ENCODE measurements at regions not wholly inside any gene's neighbourhood (a gene's known extent, or its start where the extent isn't known, plus 50 kb on each side); places are given as distances from the start of the nearest gene placed in this dataset.

DNA sequence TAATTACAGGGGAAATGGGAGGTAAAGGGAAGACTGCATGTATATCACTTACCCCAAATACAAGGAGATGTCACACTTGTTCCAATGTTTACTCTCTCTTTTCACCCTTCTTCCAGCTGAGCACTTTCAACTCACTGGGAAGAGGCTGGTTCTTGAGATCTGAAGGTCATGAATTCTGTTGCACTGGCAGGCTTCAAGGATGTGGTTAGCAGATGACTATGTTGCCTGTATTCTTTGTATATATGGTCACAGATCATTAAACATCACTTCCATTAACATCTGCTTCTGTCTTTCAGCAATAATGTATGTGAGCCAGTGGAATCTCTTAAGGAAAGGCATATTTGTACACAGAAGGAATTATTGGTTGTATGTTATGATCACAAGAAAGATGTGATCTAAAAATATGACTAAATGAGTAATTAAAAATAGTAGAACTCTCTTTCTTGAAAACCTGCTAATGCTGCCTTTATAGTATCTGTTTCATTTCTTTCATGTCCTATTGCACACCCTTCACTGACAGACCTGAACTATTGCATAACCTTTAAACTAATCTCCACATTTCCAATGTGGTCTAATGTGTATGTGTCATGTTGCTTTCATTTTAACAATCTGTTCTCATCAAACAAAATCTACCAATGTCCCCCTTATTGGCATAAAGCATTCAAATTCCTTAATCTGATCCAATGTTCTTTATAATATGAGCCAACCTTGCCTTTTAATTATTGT is 131.4 kb upstream of the EPHA7 start:
- no peak for DNase-seq (ENCODE audit: low read depth, low spot score)

DNA sequence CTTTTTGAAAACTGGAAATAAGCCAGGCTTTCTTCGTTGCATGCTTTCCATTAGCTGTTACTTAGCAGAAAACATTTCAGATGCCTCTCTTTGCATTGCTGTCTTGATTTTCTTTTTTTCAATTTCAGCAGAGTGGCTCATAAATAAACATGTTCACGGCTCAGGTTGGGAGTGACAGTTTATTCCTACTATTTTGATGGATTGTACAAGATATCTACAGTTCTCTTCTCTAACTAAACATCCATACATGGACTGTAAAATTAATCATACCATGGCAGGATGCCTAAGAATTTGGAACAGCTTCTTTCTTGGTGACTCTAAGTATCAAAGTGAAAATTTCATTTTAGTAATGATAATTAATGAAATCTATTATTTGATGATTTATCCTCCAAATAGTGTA is 130.5 kb upstream of the EPHA7 start:
- no peaks in the 10 kb centered on the region for H3K4me1 ChIP-seq (ENCODE audit: control insufficient read depth, extremely low read depth, insufficient read depth, low read length)
- no peak overlapping the region for H2AFZ ChIP-seq (ENCODE audit: control insufficient read depth, low read length)
- FAIRE-seq (no peak), DNase-seq (ENCODE audit: low read depth, low spot score) (no peak)
- no peak overlapping the region for H3K9ac ChIP-seq (ENCODE audit: control insufficient read depth, extremely low read depth, insufficient read depth, low read length)
- H3K9me3 ChIP-seq (ENCODE audit: control insufficient read depth, low read depth, low read length): no peaks in the 10 kb centered on the region
- TF ChIP-seq EZH2 (IDR thresholded peaks at IDR 0.05; ENCODE audit: low read length): no peak
- TF ChIP-seq, protein P1, sequence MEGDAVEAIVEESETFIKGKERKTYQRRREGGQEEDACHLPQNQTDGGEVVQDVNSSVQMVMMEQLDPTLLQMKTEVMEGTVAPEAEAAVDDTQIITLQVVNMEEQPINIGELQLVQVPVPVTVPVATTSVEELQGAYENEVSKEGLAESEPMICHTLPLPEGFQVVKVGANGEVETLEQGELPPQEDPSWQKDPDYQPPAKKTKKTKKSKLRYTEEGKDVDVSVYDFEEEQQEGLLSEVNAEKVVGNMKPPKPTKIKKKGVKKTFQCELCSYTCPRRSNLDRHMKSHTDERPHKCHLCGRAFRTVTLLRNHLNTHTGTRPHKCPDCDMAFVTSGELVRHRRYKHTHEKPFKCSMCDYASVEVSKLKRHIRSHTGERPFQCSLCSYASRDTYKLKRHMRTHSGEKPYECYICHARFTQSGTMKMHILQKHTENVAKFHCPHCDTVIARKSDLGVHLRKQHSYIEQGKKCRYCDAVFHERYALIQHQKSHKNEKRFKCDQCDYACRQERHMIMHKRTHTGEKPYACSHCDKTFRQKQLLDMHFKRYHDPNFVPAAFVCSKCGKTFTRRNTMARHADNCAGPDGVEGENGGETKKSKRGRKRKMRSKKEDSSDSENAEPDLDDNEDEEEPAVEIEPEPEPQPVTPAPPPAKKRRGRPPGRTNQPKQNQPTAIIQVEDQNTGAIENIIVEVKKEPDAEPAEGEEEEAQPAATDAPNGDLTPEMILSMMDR (optimal IDR thresholded peaks at IDR 0.05 in 1 of 3, IDR thresholded peaks at IDR 0.05 in 1 of 3, conservative IDR thresholded peaks at IDR 0.05 in 1 of 3; ENCODE audit: extremely low read depth in 1 of 3, insufficient read depth in 2 of 3, low read length in 3 of 3): no peak
- no peaks in the 10 kb centered on the region for H4K20me1 ChIP-seq (ENCODE audit: control insufficient read depth, extremely low read depth, insufficient read depth, low read length)
- no peak overlapping the region for H3K4me2 ChIP-seq (ENCODE audit: control insufficient read depth, extremely low read depth, insufficient read depth, low read depth, low read length)
- H3K27me3 ChIP-seq (ENCODE audit: control insufficient read depth, extremely low read depth, insufficient read depth, low read length): no peaks in the 10 kb centered on the region
- dilution Hi-C loops (cut with MboI; ENCODE audit: extremely low pct_ligation_motif_present, low sequenced_read_pairs): no loop called here
- H3K79me2 ChIP-seq (ENCODE audit: control insufficient read depth, insufficient read depth, low read length): no peaks in the 10 kb centered on the region
- H3K4me3 ChIP-seq (ENCODE audit: control insufficient read depth in 2 of 3, extremely low read depth in 1 of 3, insufficient read depth in 2 of 3, low read depth in 1 of 3, low read length in 3 of 3): no peak overlapping the region
- no peaks in the 10 kb centered on the region for H3K36me3 ChIP-seq (ENCODE audit: control insufficient read depth in 2 of 2, extremely low read depth in 1 of 2, insufficient read depth in 2 of 2, low read length in 2 of 2)
- H3K27ac ChIP-seq (ENCODE audit: control insufficient read depth, insufficient read depth, low read length): no peak overlapping the region
- H3K9me1 ChIP-seq (ENCODE audit: control insufficient read depth, extremely low read depth, insufficient read depth, low read length): no peaks in the 10 kb centered on the region

More for the DNA sequence above, 131.4 kb upstream of the EPHA7 start:
- no peak for FAIRE-seq
- no peak overlapping the region for H3K4me2 ChIP-seq (ENCODE audit: control insufficient read depth, extremely low read depth, insufficient read depth, low read depth, low read length)
- dilution Hi-C loops (cut with MboI; ENCODE audit: extremely low pct_ligation_motif_present, low sequenced_read_pairs): no loop called here
- H3K4me1 ChIP-seq (ENCODE audit: control insufficient read depth, extremely low read depth, insufficient read depth, low read length): no peaks in the 10 kb centered on the region
- H3K36me3 ChIP-seq (ENCODE audit: control insufficient read depth in 2 of 2, extremely low read depth in 1 of 2, insufficient read depth in 2 of 2, low read length in 2 of 2): no peaks in the 10 kb centered on the region
- H3K27ac ChIP-seq (ENCODE audit: control insufficient read depth, insufficient read depth, low read length): no peak overlapping the region
- TF ChIP-seq, protein P1 (optimal IDR thresholded peaks at IDR 0.05 in 1 of 3, IDR thresholded peaks at IDR 0.05 in 1 of 3, conservative IDR thresholded peaks at IDR 0.05 in 1 of 3; ENCODE audit: extremely low read depth in 1 of 3, insufficient read depth in 2 of 3, low read length in 3 of 3): no peak
- no peak for TF ChIP-seq EZH2 (IDR thresholded peaks at IDR 0.05; ENCODE audit: low read length)
- H3K9ac ChIP-seq (ENCODE audit: control insufficient read depth, extremely low read depth, insufficient read depth, low read length): no peak overlapping the region
- no peaks in the 10 kb centered on the region for H3K27me3 ChIP-seq (ENCODE audit: control insufficient read depth, extremely low read depth, insufficient read depth, low read length)
- no peaks in the 10 kb centered on the region for H3K9me3 ChIP-seq (ENCODE audit: control insufficient read depth, low read depth, low read length)
- H2AFZ ChIP-seq (ENCODE audit: control insufficient read depth, low read length): no peak overlapping the region
- H4K20me1 ChIP-seq (ENCODE audit: control insufficient read depth, extremely low read depth, insufficient read depth, low read length): no peaks in the 10 kb centered on the region
- no peaks in the 10 kb centered on the region for H3K79me2 ChIP-seq (ENCODE audit: control insufficient read depth, insufficient read depth, low read length)
- no peaks in the 10 kb centered on the region for H3K9me1 ChIP-seq (ENCODE audit: control insufficient read depth, extremely low read depth, insufficient read depth, low read length)
- H3K4me3 ChIP-seq (ENCODE audit: control insufficient read depth in 2 of 3, extremely low read depth in 1 of 3, insufficient read depth in 2 of 3, low read depth in 1 of 3, low read length in 3 of 3): no peak overlapping the region
